ENCODE measurements at regions not wholly inside any gene's neighbourhood (a gene's known extent, or its start where the extent isn't known, plus 50 kb on each side); places are given as distances from the start of the nearest gene placed in this dataset.

- TF ChIP-seq, protein P1, sequence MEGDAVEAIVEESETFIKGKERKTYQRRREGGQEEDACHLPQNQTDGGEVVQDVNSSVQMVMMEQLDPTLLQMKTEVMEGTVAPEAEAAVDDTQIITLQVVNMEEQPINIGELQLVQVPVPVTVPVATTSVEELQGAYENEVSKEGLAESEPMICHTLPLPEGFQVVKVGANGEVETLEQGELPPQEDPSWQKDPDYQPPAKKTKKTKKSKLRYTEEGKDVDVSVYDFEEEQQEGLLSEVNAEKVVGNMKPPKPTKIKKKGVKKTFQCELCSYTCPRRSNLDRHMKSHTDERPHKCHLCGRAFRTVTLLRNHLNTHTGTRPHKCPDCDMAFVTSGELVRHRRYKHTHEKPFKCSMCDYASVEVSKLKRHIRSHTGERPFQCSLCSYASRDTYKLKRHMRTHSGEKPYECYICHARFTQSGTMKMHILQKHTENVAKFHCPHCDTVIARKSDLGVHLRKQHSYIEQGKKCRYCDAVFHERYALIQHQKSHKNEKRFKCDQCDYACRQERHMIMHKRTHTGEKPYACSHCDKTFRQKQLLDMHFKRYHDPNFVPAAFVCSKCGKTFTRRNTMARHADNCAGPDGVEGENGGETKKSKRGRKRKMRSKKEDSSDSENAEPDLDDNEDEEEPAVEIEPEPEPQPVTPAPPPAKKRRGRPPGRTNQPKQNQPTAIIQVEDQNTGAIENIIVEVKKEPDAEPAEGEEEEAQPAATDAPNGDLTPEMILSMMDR (IDR thresholded peaks at IDR 0.05), result no peak
- TF ChIP-seq EP300 (IDR thresholded peaks at IDR 0.05) (no peak), POLR2A (IDR thresholded peaks at IDR 0.05) (no peak)
These were observed 150.9 kb downstream of the IMPG2 start for GRCh38 chr3:101169516-101169915.
